SK-N-SH (cell line): ENCODE measurements at regions not wholly inside any gene's neighbourhood (a gene's known extent, or its start where the extent isn't known, plus 50 kb on each side); places are given as distances from the start of the nearest gene placed in this dataset.

Source experiments
- CTCF ChIA-PET: fragments of 300-600, 350-600 bp; formaldehyde crosslinking; extraction: SDS; loops from one replicate; lab custom pipeline; 2021; lab: Yijun Ruan, JAX
- POLR2A ChIA-PET: fragments of 350-600 bp; sonication (Branson Sonifier 250); formaldehyde crosslinking; extraction: SDS; loops from one replicate; lab custom pipeline; 2020; ENCODE audit warnings: antibody characterized with exemption, inconsistent platforms; lab: Yijun Ruan, JAX
- DNase-seq: peaks from one replicate; pipeline ENCODE4 v3.0.0; 2012
- H2AFZ ChIP-seq: fragments of 200-600 bp; sonication (generic); 2 replicates; pipeline ENCODE4 v1.8.1; 2016; ENCODE audit warnings: antibody characterized with exemption, mild to moderate bottlenecking, low read depth
- H3F3A ChIP-seq: fragments of 200-600 bp; sonication (generic); replicated peaks from 2 replicates; pipeline ENCODE3; 2016; ENCODE audit warnings: antibody characterized with exemption, mild to moderate bottlenecking; ENCODE audit not compliant: insufficient read depth
- H3K27ac ChIP-seq, 2 experiments: fragments of 200-500 bp in 1 of 2; fragments of 200-600 bp in 1 of 2; sonication (Bioruptor generic) in 1 of 2; sonication (generic), shearing (Covaris generic) in 1 of 2; 2 replicates each; pipeline versions ENCODE4 v1.5.1 to v1.6.1; 2014 to 2016; ENCODE audit warnings: low read depth in 2 of 2, inconsistent platforms in 1 of 2, low read length in 1 of 2, mild to moderate bottlenecking in 1 of 2, mixed read lengths in 1 of 2
- H3K27me3 ChIP-seq: fragments of 200-600 bp; sonication (generic), shearing (Covaris generic); 2 replicates; pipeline ENCODE4 v1.6.1; 2016; ENCODE audit warnings: mixed run types; ENCODE audit not compliant: insufficient read depth
- H3K36me3 ChIP-seq, 2 experiments: fragments of 200-500 bp in 1 of 2; fragments of 200-600 bp in 1 of 2; sonication (Bioruptor generic) in 1 of 2; sonication (generic) in 1 of 2; replicated peaks in 1 of 2; 2 replicates each; pipeline versions ENCODE3 to v1.5.1; 2014 to 2016; ENCODE audit warnings: low read length in 1 of 2, mild to moderate bottlenecking in 1 of 2; ENCODE audit not compliant: insufficient read depth in 2 of 2, control insufficient read depth in 1 of 2
- H3K4me1 ChIP-seq, 2 experiments: fragments of 200-500 bp in 1 of 2; fragments of 200-600 bp in 1 of 2; sonication (Bioruptor generic) in 1 of 2; sonication (generic), shearing (Covaris generic) in 1 of 2; 2 replicates each; pipeline versions ENCODE4 v1.5.1 to v1.6.1; 2014 to 2016; ENCODE audit warnings: low read depth in 1 of 2, low read length in 1 of 2, mixed run types in 1 of 2; ENCODE audit not compliant: insufficient read depth in 2 of 2, control insufficient read depth in 1 of 2
- H3K4me2 ChIP-seq: fragments of 200-600 bp; sonication (generic), shearing (Covaris generic); 2 replicates; pipeline ENCODE4 v1.6.1; 2017; ENCODE audit warnings: mixed run types
- H3K4me3 ChIP-seq, 2 experiments: fragments of 200-500 bp in 1 of 2; fragments of 200-600 bp in 1 of 2; sonication (Bioruptor generic) in 1 of 2; sonication (generic), shearing (Covaris generic) in 1 of 2; 2 replicates each; pipeline versions ENCODE4 v1.5.1 to v1.8.1; 2014 to 2016; ENCODE audit warnings: low read depth in 2 of 2, inconsistent platforms in 1 of 2, low read length in 1 of 2, mild to moderate bottlenecking in 1 of 2, mixed read lengths in 1 of 2, moderate library complexity in 1 of 2
- H3K79me2 ChIP-seq: fragments of 200-600 bp; sonication (generic); 2 replicates; pipeline ENCODE4 v1.8.1; 2017; ENCODE audit warnings: mild to moderate bottlenecking; ENCODE audit not compliant: insufficient read depth
- H3K9ac ChIP-seq: fragments of 200-600 bp; sonication (generic); 2 replicates; pipeline ENCODE4 v1.6.1; 2017; ENCODE audit warnings: mixed run types
- H3K9me2 ChIP-seq: fragments of 200-600 bp; sonication (generic); 2 replicates; pipeline ENCODE4 v1.6.1; 2017; ENCODE audit warnings: mixed run types
- H3K9me3 ChIP-seq: fragments of 200-600 bp; sonication (generic); 2 replicates; pipeline ENCODE4 v1.6.1; 2017; ENCODE audit warnings: mixed run types, mild to moderate bottlenecking, moderate library complexity
- H4K20me1 ChIP-seq: fragments of 200-600 bp; sonication (generic); 2 replicates; pipeline ENCODE4 v1.6.1; 2017; ENCODE audit warnings: mild to moderate bottlenecking, mixed run types; ENCODE audit not compliant: insufficient read depth
- CTCF ChIP-seq: fragments of 200-600 bp; sonication (generic); IDR thresholded peaks from 2 replicates; pipeline ENCODE4 v1.6.1; 2017; ENCODE audit warnings: antibody characterized with exemption, mild to moderate bottlenecking, moderate library complexity
- EP300 ChIP-seq, 2 experiments: IDR thresholded peaks; 2 replicates each; pipeline versions ENCODE4 v1.4.0 to v1.6.1; 2012; ENCODE audit warnings: borderline replicate concordance in 1 of 2, low read depth in 1 of 2, low read length in 1 of 2
- EZH2phosphoT487 ChIP-seq: fragments of 200-600 bp; sonication (generic); IDR thresholded peaks from 2 replicates; pipeline ENCODE4 v1.6.1; 2017; ENCODE audit warnings: low read depth, mixed run types, mild to moderate bottlenecking, antibody characterized with exemption, moderate library complexity, borderline replicate concordance
- FOXJ3 ChIP-seq: sonication (generic); formaldehyde crosslinking; IDR thresholded peaks from 2 replicates; pipeline ENCODE4 v1.5.1; 2020; ENCODE audit warnings: mild to moderate bottlenecking, missing genetic modification reagents
- FOXM1 ChIP-seq: IDR thresholded peaks from 2 replicates; pipeline ENCODE4 v1.4.0; 2012; ENCODE audit warnings: low read depth, mild to moderate bottlenecking
- IRF3 ChIP-seq: fragments of 150-350 bp; IDR thresholded peaks from 2 replicates; pipeline ENCODE4 v1.6.1; 2016; ENCODE audit warnings: mild to moderate bottlenecking, low read depth, low read length
- NFIC ChIP-seq: IDR thresholded peaks from 2 replicates; pipeline ENCODE4 v1.4.0; 2012; ENCODE audit warnings: borderline replicate concordance
- RAD21 ChIP-seq: IDR thresholded peaks from 2 replicates; pipeline ENCODE4 v1.6.1; 2012; ENCODE audit warnings: mild to moderate bottlenecking, low read length
- RCOR1 ChIP-seq: fragments of 150-350 bp; IDR thresholded peaks from 2 replicates; pipeline ENCODE4 v1.6.1; 2017; ENCODE audit warnings: antibody characterized with exemption, low read length
- REST ChIP-seq: IDR thresholded peaks from 2 replicates; pipeline ENCODE4 v1.6.1; 2012; ENCODE audit warnings: mild to moderate bottlenecking, low read depth, low read length, moderate library complexity
- RXRA ChIP-seq: IDR thresholded peaks from 2 replicates; pipeline ENCODE4 v1.4.0; 2012; ENCODE audit warnings: low read depth, mild to moderate bottlenecking, borderline replicate concordance
- SMC3 ChIP-seq: IDR thresholded peaks from 2 replicates; pipeline ENCODE4 v1.6.1; 2012; ENCODE audit warnings: low read depth, low read length, improper control_type of control experiment
- TEAD4 ChIP-seq: IDR thresholded peaks from 2 replicates; pipeline ENCODE4 v1.4.0; 2012; ENCODE audit warnings: mild to moderate bottlenecking, borderline replicate concordance; ENCODE audit not compliant: insufficient read depth
- USF1 ChIP-seq: IDR thresholded peaks from 2 replicates; pipeline ENCODE4 v1.4.0; 2012; ENCODE audit warnings: low read depth, borderline replicate concordance
- WGBS: methylation state at CpG from one replicate; pipeline ENCODE4 v1.1.6; 2017; ENCODE audit warnings: low lambda C conversion rate; 5-methylcytosine and 5-hydroxymethylcytosine counted together

GRCh38 chr2:125070726-125071505 lies 1045.8 kb downstream of the CNTNAP5 start (continued):
- no peak for TF ChIP-seq REST
- no peak for TF ChIP-seq RXRA
- no peak for TF ChIP-seq SMC3
- TF ChIP-seq, all 33 proteins: peak for 0

- POLR2A ChIA-PET, result no interaction called here
- H3K27me3 ChIP-seq, result no peaks in the 10 kb centered on the region
- CTCF ChIA-PET, result interaction anchor here (0.9 kb wide), 1 partner anchor 16 kb away, joined by 3 read pairs; no protein-coding TSS in a partner anchor
- H3K9ac ChIP-seq, result no peak overlapping the region
- peaks cover 8% of the 10 kb centered on the region; the same call in 1 of the 2 replicates for H3K9me3 ChIP-seq
- no peaks in the 10 kb centered on the region for H3K4me1 ChIP-seq
- H3K9me2 ChIP-seq, result no peaks in the 10 kb centered on the region
- DNase-seq, result no peak
- no peaks in the 10 kb centered on the region for H3K79me2 ChIP-seq
- no peaks in the 10 kb centered on the region for H4K20me1 ChIP-seq
- WGBS, result 54% methylated on average over 3 of the region's 3 CpGs
- H3F3A ChIP-seq, result no peaks in the 10 kb centered on the region
- no peak for TF ChIP-seq FOXJ3 (CRISPR knock-in tag)
- no peak for TF ChIP-seq EP300 (IDR thresholded peaks at IDR 0.05; ENCODE audit: borderline replicate concordance in 1 of 2, low read depth in 1 of 2, low read length in 1 of 2)
- no peak for TF ChIP-seq CTCF
- TF ChIP-seq RAD21, result no peak
- TF ChIP-seq TEAD4, result no peak
- H3K27ac ChIP-seq, result no peak overlapping the region
- no peak overlapping the region for H3K4me2 ChIP-seq
- no peak overlapping the region for H3K4me3 ChIP-seq
- no peak overlapping the region for H2AFZ ChIP-seq
- H3K36me3 ChIP-seq, result no peaks in the 10 kb centered on the region
Measured at GRCh38 chr2:125073440-125073839, 1048.4 kb downstream of the CNTNAP5 start.

GRCh38 chr2:125085904-125086303 lies 1060.8 kb downstream of the CNTNAP5 start:
- Histone ChIP-seq H3K9me3 (peaks cover 3% of the 10 kb centered on the region; the same call in 1 of the 2 replicates), H3K4me1 (no peaks in the 10 kb centered on the region), H3K79me2 (no peaks in the 10 kb centered on the region), H3K4me2 (no peak overlapping the region), H3K9ac (no peak overlapping the region), H3F3A (no peaks in the 10 kb centered on the region), H3K27me3 (no peaks in the 10 kb centered on the region), H3K4me3 (no peak overlapping the region), H3K27ac (no peak overlapping the region), H3K36me3 (no peaks in the 10 kb centered on the region), H2AFZ (no peak overlapping the region), H3K9me2 (no peaks in the 10 kb centered on the region), H4K20me1 (no peaks in the 10 kb centered on the region)
- ChIA-PET CTCF (no interaction called here), POLR2A (no interaction called here)
- DNase-seq, result no peak
- WGBS, result 27% methylated on average over 1 of the region's 1 CpG
- TF ChIP-seq RCOR1, result no peak
- TF ChIP-seq CTCF, result no peak
- no peak for TF ChIP-seq USF1
- TF ChIP-seq IRF3, result no peak
- no peak for TF ChIP-seq NFIC
- TF ChIP-seq EZH2phosphoT487, result no peak
- no peak for TF ChIP-seq FOXM1
